HepG2 (cell line): ENCODE measurements at regions not wholly inside any gene's neighbourhood (a gene's known extent, or its start where the extent isn't known, plus 50 kb on each side); places are given as distances from the start of the nearest gene placed in this dataset.
A peak's percentile ranks its signal among the peaks of the same experiment; 100 is the strongest.

ENCODE experiments used
- MATR3 ChIP-seq: sonication (generic); formaldehyde crosslinking; IDR thresholded peaks from 2 replicates; pipeline ENCODE4 v1.4.0; 2020; ENCODE audit warnings: missing genetic modification reagents
- SOX6 ChIP-seq, 2 experiments: fragments of 450-650 bp in 1 of 2; sonication (generic) in 1 of 2; formaldehyde crosslinking in 1 of 2; IDR thresholded peaks; 2 replicates each; pipeline versions ENCODE4 v1.4.0 to v1.6.1; 2017 to 2020; ENCODE audit warnings: antibody characterized with exemption in 1 of 2, mild to moderate bottlenecking in 1 of 2, missing genetic modification reagents in 1 of 2
- ZNF12 ChIP-seq: sonication (generic); formaldehyde crosslinking; IDR thresholded peaks from 2 replicates; pipeline ENCODE4 v1.5.0; 2020; ENCODE audit warnings: missing genetic modification reagents
- TF ChIP-seq, protein P1 (sequence below): sonication (generic); formaldehyde crosslinking; IDR thresholded peaks from 2 replicates; pipeline ENCODE4 v1.5.0; 2020; ENCODE audit warnings: mild to moderate bottlenecking, missing genetic modification reagents
- TF ChIP-seq, protein P2 (sequence below): sonication (generic); formaldehyde crosslinking; IDR thresholded peaks from 2 replicates; pipeline ENCODE4 v1.4.0; 2020; ENCODE audit warnings: mild to moderate bottlenecking, missing genetic modification reagents, borderline replicate concordance
- TF ChIP-seq, protein P3 (sequence below): sonication (generic); formaldehyde crosslinking; IDR thresholded peaks from 2 replicates; pipeline ENCODE4 v1.4.0; 2020; ENCODE audit warnings: missing genetic modification reagents
- TF ChIP-seq, protein P4 (sequence below): sonication (generic); formaldehyde crosslinking; IDR thresholded peaks from 2 replicates; pipeline ENCODE4 v1.8.1; 2023; ENCODE audit warnings: mild to moderate bottlenecking, missing genetic modification reagents
- TF ChIP-seq, protein P5 (sequence below): IDR thresholded peaks from 2 replicates; pipeline ENCODE4 v1.6.1; 2016; ENCODE audit warnings: mild to moderate bottlenecking

DNA sequence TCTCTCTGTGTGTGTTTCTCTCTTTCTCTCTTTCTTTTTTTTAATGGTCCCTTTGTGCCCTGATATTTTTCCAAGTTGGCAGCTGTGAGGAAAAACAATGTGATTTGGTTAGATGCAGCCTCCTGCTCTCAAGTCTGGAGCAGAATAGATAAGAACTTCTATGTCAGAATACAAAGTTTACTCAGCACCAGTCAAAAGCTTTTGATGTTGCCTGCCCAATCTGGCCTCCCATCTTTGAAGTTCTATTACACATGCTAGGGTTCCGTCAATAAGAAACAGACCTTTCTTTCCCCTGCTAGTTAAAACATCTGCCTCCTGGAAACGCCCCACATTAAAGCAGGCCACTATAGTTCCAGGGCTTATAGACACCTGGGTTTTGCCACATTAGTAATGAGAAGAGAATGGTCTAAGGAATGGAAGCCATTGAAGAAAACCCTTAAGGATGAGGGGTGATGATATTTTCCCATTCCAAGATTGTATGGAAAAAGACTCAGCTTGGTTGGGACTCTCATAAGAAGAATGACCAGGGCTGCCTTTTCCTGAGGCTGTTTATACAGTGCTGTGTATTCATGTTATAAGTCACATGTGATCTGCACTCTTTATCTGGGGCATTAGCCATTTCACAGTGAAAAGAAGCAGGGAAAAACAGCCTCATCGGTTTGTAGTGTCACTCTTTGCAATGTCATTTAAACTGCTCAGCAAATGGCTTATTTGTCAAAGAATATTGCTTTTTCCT, 414.7 kb upstream of the PROX1 start (continued):
- no peak for TF ChIP-seq SOX6 (IDR thresholded peaks at IDR 0.05)
- peak; percentile 94 for TF ChIP-seq SOX6 (CRISPR knock-in tag; IDR thresholded peaks at IDR 0.05)
- TF ChIP-seq, protein P1, sequence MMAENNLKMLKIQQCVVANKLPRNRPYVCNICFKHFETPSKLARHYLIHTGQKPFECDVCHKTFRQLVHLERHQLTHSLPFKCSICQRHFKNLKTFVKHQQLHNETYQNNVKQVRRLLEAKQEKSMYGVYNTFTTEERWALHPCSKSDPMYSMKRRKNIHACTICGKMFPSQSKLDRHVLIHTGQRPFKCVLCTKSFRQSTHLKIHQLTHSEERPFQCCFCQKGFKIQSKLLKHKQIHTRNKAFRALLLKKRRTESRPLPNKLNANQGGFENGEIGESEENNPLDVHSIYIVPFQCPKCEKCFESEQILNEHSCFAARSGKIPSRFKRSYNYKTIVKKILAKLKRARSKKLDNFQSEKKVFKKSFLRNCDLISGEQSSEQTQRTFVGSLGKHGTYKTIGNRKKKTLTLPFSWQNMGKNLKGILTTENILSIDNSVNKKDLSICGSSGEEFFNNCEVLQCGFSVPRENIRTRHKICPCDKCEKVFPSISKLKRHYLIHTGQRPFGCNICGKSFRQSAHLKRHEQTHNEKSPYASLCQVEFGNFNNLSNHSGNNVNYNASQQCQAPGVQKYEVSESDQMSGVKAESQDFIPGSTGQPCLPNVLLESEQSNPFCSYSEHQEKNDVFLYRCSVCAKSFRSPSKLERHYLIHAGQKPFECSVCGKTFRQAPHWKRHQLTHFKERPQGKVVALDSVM (CRISPR knock-in tag): no peak
- TF ChIP-seq, protein P2, sequence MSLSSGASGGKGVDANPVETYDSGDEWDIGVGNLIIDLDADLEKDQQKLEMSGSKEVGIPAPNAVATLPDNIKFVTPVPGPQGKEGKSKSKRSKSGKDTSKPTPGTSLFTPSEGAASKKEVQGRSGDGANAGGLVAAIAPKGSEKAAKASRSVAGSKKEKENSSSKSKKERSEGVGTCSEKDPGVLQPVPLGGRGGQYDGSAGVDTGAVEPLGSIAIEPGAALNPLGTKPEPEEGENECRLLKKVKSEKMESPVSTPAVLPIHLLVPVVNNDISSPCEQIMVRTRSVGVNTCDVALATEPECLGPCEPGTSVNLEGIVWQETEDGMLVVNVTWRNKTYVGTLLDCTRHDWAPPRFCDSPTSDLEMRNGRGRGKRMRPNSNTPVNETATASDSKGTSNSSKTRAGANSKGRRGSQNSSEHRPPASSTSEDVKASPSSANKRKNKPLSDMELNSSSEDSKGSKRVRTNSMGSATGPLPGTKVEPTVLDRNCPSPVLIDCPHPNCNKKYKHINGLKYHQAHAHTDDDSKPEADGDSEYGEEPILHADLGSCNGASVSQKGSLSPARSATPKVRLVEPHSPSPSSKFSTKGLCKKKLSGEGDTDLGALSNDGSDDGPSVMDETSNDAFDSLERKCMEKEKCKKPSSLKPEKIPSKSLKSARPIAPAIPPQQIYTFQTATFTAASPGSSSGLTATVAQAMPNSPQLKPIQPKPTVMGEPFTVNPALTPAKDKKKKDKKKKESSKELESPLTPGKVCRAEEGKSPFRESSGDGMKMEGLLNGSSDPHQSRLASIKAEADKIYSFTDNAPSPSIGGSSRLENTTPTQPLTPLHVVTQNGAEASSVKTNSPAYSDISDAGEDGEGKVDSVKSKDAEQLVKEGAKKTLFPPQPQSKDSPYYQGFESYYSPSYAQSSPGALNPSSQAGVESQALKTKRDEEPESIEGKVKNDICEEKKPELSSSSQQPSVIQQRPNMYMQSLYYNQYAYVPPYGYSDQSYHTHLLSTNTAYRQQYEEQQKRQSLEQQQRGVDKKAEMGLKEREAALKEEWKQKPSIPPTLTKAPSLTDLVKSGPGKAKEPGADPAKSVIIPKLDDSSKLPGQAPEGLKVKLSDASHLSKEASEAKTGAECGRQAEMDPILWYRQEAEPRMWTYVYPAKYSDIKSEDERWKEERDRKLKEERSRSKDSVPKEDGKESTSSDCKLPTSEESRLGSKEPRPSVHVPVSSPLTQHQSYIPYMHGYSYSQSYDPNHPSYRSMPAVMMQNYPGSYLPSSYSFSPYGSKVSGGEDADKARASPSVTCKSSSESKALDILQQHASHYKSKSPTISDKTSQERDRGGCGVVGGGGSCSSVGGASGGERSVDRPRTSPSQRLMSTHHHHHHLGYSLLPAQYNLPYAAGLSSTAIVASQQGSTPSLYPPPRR: peak; percentile 87
- no peak for TF ChIP-seq MATR3 (CRISPR knock-in tag)
- TF ChIP-seq, protein P3, sequence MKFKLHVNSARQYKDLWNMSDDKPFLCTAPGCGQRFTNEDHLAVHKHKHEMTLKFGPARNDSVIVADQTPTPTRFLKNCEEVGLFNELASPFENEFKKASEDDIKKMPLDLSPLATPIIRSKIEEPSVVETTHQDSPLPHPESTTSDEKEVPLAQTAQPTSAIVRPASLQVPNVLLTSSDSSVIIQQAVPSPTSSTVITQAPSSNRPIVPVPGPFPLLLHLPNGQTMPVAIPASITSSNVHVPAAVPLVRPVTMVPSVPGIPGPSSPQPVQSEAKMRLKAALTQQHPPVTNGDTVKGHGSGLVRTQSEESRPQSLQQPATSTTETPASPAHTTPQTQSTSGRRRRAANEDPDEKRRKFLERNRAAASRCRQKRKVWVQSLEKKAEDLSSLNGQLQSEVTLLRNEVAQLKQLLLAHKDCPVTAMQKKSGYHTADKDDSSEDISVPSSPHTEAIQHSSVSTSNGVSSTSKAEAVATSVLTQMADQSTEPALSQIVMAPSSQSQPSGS (CRISPR knock-in tag): peak; percentile 46; the same call in 1 of the 2 replicates
- peak; percentile 26; the same call in 1 of the 2 replicates for TF ChIP-seq ZNF12 (CRISPR knock-in tag)
- TF ChIP-seq, protein P4, sequence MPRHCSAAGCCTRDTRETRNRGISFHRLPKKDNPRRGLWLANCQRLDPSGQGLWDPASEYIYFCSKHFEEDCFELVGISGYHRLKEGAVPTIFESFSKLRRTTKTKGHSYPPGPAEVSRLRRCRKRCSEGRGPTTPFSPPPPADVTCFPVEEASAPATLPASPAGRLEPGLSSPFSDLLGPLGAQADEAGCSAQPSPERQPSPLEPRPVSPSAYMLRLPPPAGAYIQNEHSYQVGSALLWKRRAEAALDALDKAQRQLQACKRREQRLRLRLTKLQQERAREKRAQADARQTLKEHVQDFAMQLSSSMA: no peak
- TF ChIP-seq, protein P5, sequence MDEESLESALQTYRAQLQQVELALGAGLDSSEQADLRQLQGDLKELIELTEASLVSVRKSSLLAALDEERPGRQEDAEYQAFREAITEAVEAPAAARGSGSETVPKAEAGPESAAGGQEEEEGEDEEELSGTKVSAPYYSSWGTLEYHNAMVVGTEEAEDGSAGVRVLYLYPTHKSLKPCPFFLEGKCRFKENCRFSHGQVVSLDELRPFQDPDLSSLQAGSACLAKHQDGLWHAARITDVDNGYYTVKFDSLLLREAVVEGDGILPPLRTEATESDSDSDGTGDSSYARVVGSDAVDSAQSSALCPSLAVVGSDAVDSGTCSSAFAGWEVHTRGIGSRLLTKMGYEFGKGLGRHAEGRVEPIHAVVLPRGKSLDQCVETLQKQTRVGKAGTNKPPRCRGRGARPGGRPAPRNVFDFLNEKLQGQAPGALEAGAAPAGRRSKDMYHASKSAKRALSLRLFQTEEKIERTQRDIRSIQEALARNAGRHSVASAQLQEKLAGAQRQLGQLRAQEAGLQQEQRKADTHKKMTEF: peak; percentile 79
